ENCODE measurements at regions not wholly inside any gene's neighbourhood (a gene's known extent, or its start where the extent isn't known, plus 50 kb on each side); places are given as distances from the start of the nearest gene placed in this dataset.
"Not testable (repeated sequence)": the region's sequence is repeated elsewhere in the genome, so short reads cannot be mapped to it uniquely, and the experiment has no call there.

DNA sequence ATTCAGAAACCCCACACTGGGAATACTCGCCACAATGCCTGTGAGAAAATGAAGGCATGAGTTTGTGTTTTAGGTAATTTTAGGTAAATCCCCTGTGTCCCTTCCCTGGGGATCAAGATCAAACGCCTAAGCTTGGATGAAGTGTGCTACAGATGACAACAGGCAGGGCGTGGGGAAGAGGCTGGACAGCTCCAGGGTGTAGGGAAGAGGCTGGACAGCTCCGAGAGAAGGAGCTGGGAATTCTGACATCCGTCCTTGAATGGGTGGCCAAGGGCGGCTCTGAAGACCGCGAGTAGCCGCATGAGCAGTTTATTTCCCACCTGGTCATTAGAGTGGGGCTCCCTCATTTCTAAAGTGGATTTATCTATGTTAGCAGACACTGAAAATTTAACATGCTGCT is 109.7 kb downstream of the RAMP3 start:
- no peak for DNase-seq (ENCODE audit: low read depth in 2 of 2)

DNA sequence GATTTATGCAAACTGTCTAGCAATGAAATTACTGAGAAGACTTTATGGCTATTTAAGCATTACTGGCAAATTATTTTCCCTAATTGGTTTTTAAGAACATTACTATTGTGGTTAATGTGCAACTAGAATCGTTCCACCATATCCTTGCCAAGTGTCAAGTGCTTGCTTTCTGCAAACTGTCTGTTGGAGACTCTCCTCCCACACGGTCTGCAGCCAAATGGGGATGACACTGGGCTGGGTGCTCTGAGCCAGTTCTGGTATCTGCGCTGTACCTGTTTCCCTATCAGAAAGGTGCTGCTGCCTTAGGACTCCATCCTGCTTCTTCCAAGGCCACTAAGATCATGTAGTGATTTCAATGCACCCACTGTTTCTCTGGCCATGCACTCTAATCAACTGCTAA is 110.4 kb downstream of the RAMP3 start:
- DNase-seq (ENCODE audit: low read depth in 2 of 2), result no peak

DNA sequence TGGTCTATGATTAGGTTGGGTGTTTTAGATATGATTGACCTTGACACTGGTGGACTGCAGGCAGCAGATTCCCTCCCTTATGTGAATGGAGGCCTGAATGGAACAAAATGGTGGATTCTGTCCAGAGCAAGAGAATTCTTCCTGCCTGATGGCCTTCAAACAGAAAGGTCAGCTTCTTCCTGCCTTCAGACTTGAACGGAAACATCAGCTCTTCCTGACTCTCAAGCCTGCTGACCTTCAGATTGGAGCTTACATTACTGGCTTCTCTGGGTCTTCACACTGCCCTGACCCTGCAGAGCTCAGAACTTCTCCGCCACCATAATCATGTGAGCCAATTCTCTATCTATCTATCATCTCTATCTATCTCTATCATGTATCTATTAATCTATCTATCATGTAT is 111.6 kb downstream of the RAMP3 start:
- DNase-seq (ENCODE audit: low read depth in 2 of 2), result no peak

DNA sequence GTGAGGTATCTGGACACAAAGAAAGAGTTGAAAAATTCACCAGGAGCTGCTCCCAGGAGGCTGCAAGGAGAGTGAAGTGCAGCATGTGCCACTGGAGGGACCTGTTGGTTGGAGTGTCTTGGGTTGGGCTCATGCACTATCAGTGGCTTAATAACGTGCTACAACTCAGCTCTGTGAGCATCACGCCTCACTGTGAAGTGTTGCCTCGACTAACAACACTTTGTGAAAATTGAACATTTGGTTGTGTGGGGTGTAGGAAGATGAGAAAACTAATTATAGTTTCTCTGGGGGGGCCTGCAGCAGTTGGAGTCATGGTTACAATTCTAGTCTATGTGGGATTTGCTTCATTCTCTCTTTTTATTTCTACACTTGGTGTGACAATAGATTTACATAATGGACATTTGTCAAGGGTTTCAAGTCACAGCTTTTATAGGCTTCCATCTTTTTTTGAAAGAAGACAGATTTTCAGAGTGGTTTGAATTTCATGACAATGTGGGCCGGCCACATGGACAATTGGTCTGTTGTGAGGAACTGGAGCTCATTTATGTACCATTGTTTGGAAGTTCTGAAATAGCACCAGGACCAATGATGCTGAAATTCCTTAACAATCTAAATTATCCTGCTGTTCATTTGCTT is 121.3 kb downstream of the RAMP3 start:
- no peak for DNase-seq (ENCODE audit: low read depth in 2 of 2)

DNA sequence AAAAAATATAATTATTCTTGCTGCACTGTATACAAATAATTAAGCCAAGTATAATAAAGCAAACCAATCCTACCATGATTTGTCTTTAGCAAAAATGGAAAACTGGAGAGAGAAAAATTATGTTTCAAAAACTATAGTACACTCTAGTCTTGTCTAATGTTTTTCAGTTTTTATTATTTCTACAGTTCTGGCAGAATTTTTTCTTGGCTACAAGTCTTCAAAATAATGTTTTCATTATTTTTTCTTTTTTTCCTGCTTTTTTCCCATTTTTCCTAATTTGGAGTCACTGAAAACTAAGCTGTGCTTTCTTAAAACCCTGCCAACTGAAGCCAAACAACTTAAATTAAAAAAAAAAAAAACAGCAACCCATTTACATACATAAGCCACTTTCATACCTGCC is 132.0 kb downstream of the RAMP3 start:
- DNase-seq (ENCODE audit: low read depth in 2 of 2), result not testable (repeated sequence)

DNA sequence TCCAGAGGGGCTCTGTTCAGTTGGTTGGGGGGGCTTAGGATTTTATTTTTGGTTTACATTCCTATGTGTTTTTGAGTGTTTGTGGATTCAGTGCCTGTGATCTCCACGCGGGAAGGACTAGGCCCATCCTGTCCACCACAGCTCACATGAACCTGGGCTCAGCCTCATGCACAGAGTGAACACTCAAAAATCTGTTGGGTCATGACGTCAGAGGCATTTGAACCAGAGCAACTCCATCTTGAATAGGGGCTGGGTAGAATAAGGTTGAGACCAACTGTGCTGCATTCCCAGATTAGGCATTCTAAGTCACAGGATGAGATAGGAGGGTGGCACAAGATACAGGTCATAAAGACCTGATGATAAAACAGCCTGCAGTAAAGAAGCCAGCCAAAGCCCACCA is 133.3 kb downstream of the RAMP3 start:
- DNase-seq (ENCODE audit: low read depth in 2 of 2), result no peak

DNA sequence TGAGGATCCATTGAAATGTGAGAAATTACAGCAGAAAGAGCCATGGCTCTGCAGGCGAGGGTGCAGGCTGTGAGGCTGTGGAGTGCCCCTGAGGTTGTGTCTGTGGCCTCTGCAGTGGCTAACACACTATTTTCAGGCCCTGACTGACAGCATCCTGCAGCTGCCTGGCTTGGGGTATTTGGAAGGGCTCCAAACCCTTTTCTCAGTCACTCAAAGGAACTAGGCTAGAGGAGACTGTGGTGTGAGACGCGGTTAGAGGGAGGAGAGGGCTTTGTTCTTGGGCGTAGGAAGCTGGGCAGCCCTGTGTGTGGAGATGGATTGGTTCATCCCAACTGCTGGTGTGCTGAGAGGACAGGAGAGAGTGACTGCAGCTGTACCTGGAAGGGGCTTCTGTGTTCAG is 134.9 kb downstream of the RAMP3 start:
- no peak for DNase-seq (ENCODE audit: low read depth in 2 of 2)

DNA sequence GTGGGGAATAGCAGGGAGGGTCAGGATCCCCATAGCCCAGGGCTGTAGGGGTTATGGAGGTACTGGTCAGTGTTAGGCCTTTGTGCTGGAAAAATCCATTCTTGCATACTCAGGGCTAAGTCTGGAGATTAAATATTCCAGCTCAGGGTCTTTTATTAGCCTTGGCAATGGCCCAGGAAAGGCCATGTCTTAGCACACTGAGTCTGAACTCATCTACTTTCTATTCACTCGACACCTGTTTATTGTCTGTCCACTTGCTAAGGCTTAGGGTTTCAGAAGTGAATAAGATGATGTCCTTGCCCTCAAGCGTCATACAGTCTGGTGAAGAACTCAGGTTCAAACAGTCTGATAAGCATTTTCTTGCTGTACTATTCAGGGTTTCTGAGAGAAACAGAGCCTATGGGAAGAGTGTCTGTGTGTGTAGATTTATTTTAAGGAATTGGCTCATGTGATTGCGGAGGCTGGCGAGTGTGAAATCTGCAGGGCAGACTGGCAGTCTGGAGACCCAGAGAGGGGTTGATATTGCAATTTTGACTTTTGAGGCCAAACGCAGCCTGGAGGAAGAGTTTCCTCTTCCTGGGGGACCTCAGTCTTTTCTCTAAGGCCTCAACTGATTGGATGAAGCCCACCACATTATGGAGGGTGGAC is 135.8 kb downstream of the RAMP3 start:
- no peak for DNase-seq (ENCODE audit: low read depth in 2 of 2)

DNA sequence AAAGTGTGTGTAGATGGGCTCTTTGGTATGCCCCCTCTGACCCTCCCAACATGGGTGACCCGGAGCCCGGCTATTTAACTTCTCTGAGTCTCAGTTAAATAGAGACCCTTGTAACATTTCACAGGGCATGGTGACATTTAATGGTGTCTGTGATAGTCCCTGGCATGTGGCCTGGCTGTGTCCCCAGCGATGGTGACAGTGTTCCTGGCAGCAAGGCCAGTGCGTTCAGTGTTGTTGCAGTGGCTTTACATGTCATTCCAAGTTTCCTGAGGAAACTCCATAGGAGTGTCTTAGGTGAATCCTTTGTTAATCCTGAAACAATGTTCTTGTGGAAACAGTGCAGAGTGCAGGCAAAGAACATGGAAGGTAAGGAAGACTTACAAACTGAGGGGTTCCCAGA is 137.0 kb downstream of the RAMP3 start:
- DNase-seq (ENCODE audit: low read depth in 2 of 2), result no peak

DNA sequence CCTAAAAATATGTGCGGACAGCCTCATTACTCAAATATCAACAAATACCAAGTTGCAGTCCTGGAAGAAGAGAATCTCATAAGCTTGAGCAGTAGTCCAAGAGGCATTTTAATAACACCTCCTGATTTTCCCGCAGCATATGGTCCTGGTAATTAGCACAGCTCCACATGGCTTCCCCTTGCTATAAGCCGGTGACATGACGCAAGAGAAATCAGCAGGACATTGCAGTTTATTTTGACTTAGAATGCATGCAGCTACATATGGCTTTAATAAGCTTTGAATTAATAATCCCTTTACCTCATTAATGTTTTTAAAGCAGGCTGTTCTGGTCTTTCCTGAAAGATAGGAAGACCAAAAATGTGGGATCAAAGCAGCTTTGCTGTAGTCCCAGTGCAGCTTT is 137.6 kb downstream of the RAMP3 start:
- no peak for DNase-seq (ENCODE audit: low read depth in 2 of 2)

DNA sequence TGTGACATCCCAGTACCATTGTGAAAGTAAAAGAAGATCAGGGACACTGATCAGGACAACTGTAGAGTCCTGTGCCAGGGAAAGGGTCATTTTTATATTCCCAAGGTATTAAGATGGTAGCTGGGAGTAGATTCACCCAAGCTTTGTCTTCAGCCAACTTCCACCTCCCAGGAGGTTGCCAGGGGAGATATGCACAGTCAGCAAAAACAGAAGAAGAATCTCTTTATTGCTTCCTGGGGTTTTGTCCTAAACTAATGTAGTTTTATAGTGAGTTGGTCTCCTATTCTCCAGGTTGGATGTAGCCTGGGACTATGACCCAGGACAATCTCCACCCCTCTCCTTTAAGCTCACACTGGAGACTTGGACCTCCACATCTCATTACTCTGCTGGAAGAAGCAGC is 139.2 kb downstream of the RAMP3 start:
- no peak for DNase-seq (ENCODE audit: low read depth in 2 of 2)

DNA sequence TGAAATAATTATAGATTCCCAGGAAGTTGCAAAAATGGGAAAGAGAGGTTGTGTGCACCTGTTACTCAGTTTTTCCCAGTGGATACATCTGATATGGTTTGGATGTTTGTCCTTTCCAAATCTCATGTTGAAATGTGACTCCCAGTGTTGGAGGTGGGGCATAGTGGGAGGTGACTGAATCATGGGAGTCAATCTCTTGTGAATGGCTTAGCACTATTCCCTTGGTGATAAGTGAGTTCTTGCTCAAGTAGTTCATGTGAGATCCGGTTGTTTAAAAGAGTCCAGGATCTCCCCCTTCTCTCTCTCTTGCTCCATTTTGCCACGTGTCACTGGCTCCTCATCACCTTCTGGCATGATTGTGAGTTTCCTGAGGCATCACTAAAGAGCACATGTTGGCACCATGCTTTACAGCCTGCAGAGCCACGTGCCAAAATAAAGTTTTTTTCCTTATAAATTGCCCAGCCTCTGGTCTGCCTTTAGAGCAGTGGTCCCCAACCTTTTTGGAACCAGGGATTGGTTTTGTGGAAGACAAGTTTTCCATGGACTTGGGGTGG is 149.2 kb downstream of the RAMP3 start:
- no peak for DNase-seq (ENCODE audit: low read depth in 2 of 2)

DNA sequence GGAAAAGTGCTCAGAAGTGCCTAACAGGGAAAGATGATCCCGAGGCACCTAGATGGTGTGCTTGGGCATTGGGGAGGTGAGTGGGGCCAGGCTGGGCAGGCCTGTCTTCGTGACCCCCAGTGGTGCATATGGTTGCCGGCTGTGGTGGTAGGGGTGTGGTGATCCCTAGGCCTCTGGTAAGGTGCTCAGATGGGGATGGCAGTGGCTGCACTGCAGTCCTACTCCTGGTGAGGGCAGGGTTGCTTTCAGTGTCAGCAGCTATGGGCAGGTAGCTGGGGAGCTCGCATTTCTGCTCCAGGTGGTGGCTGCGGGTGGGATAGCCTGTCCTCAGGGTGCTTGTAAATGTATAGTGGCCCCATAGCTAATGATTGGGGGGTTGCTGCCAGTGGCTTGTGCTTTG is 154.0 kb downstream of the RAMP3 start:
- no peak for DNase-seq (ENCODE audit: low read depth in 2 of 2)

DNA sequence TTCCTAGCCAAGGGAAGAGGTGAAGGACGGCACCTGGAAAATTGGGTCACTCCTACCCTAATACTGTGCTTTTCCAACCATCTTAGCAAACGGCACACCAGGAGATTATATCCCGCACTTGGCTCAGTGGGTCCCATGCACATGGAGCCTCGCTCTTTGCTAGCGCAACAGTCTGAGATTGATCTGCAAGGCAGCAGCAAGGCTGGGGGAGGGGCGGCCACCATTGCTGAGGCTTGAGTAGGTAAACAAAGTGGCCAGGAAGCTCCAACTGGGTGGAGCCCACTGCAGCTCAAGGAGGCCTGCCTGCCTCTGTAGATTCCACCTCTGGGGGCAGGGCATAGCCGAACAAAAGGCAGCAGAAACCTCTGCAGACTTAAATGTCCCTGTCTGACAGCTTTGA is 157.9 kb downstream of the RAMP3 start:
- not testable (repeated sequence) for DNase-seq (ENCODE audit: low read depth in 2 of 2)

DNA sequence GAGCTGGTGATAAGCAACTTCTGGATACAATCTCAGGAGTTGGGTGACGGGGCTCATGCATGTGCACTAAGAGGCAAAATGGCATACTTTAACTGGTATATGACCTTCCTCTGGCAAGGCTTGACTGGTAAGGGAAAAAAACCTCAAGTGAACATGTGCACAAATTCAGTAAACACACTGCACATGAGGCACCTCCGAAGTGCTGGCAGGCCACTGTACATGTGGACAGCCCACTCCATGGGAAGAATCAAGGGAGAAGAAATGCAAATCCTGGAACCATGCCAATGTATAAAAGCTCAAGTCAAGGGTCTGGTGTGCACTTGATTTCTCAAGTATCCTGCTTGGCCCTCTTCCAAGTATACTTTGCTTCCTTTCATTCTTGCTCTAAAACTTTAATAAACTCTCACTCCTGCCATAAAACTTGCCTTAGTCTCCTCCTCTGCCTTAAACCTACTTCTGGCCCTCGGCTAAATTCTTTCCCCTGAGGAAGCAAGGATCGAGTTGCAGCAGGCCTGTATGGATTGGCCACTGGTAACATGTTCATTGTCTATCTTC is 167.2 kb downstream of the RAMP3 start:
- no peak for DNase-seq (ENCODE audit: low read depth in 2 of 2)

DNA sequence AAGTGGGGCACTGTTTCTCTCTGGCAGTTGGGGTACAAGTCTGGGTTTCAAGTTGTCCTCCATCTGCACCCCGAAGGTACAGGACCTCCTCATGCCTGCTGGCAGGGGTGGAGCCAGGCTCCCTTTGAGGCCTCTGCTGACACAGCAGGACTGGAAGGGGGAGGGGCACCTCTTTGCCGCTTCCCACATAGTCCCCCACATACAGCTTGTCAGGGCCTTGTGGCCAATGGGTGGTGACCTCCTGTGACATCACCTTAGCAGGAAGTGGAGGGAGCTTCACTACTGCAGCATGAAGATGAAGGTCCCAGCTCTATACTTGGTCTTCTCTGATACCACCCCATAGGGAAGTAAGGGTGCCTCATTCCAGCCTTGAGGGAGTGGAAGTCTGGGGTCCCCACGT is 167.8 kb downstream of the RAMP3 start:
- DNase-seq (ENCODE audit: low read depth in 2 of 2), result no peak

DNA sequence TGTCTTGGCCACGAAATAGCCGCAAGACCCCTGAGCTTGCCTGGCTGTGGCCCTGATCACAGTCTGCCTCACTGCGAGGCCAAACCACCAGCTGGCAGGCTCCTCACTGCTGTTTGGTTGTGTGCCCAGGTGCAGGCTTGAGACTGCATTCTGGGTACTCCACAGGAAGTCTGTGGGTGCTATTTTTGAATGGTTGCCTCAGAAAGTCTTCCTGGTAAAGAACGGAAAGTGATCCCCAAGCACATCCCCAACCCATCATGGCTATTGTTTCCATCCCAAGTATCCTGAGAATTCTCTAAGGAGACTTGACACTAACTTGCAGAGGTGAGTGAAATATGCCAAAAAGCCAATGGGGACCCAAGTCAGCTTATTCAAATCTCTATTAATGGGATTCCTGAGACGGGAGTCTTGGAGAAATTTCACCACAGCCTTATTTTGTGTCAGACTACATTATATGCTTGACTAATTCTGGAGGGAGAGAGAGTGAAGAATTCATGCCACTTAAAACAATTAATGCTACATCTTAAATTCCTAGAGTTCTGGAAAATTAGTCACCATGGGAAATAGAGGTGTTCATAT is 170.9 kb downstream of the RAMP3 start:
- DNase-seq (ENCODE audit: low read depth in 2 of 2), result no peak

DNA sequence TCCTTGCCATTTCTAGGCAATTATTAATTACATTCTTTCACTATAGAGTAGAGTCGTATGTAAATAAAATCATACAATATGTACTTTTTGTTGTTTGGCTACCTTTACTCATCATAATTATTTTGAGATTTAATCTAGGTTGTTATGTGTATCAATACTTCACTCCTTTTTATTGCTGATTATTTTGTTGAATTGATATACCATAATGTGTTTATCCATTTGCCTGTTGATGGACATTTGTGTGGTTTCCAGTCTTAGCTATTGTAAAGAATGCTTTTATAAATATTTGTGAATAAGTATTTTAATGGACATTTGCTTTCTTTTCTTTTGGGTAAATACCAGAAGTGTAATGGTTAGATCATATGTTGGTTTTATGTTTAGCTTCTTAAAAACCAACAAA is 174.0 kb downstream of the RAMP3 start:
- no peak for DNase-seq (ENCODE audit: low read depth in 2 of 2)

DNA sequence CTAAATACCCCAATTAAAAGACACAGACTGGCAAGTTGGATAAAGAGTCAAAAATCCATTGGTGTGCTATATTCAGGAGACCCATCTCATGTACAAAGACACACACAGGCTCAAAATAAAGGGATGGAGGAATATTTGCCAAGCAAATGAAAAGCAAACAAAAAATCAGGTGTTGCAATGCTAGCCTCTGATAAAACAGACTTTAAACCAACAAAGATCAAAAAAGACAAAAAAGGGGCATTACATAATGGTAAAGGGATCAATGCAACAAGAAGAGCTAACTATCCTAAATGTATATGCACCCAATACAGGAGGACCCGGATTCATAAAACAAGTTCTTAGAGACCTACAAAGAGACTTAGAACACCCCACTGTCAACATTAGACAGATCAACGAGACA is 177.4 kb downstream of the RAMP3 start:
- DNase-seq (ENCODE audit: low read depth in 2 of 2), result not testable (repeated sequence)

DNA sequence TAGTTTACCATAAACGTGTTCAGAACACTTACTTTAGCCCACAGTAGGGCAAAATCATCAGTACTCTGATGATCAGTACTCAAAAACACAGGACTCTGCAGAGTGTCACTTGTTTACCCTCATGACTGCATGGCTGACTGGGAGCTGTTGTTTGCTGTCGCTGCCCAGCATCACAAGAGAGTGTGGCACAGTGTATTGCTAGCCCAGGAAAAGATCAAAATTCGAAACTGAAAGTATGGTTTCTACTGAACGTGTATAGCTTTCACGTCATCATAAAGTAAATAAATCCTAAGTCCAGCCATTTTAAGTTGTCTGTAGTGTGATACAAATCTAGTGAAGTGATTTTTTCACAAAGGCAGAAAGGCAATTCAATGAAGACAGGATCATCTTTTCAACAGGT is 184.6 kb downstream of the RAMP3 start:
- no peak for DNase-seq (ENCODE audit: low read depth in 2 of 2)

DNA sequence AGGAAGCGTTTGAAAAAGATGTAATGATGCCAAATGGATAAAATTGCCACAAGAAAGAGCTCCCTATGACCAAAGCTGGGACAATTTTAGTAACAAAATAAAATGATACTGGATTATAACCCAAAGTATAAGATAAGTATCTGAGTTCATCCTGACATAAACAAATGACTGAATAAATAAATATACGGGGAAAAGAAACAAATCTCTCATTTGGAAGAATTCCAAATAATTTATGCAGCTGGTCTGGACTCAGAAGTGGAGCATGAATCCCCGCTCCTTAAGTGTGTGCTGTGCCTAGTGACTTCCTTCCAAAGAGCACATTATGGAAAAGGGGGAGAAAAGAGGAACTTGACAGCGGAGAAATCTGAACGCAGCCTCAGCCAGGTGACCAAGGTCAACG is 186.2 kb downstream of the RAMP3 start:
- DNase-seq (ENCODE audit: low read depth in 2 of 2), result no peak

DNA sequence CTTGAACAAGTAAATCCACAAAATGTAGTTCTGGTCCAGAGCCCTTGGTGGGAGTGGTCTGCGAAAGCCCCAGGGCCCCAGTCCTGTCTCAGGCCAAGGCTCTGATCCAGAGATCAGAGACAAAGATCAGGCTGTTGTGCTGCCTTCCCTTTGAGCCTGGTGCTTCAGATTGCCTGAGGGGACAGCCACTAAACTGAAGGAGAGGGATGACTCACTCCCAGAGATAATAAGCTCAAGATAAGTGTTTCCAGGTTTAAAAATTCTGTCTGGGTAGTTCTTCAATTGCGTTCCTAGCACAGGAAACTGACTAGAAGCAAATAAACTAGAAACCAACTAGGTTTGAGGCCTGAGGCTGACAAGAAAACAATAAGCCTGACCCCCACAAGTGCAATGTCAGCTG is 190.2 kb downstream of the RAMP3 start:
- no peak for DNase-seq (ENCODE audit: low read depth in 2 of 2)

DNA sequence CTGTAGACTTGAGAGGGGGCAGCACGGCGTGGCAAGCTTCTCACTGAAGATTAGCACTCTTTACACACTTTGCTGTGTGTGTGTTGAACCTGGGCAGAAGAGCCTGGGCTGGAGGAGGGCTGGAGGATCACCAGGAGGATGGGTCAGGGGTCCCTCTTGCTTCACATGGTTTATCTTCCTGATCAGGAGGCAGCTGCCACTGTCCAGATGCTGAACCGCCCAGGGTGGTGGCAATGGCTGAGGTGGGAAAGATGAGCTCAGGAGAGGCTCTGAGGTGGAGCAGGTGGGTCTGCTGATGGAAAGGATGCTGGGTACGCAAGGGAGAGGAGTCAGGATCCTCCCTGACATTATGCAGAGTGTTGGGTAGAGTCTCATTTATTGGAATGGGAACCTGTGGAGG is 191.5 kb downstream of the RAMP3 start:
- no peak for DNase-seq (ENCODE audit: low read depth in 2 of 2)

Data from stimulated activated CD8-positive, alpha-beta memory T cell treated with anti-CD3 and anti-CD28 coated beads, Interleukin-7, amount 100 ng/mL, for 1 hour (primary cell).